ENCODE measurements at regions not wholly inside any gene's neighbourhood (a gene's known extent, or its start where the extent isn't known, plus 50 kb on each side); places are given as distances from the start of the nearest gene placed in this dataset.

GRCh38 chr17:53891726-53892125 is 69.0 kb downstream of the KIF2B start:
- POLR2A ChIA-PET: no interaction called here
- no peak for DNase-seq (ENCODE audit: extremely low spot score)
- CTCF ChIA-PET: interaction anchor here (1.3 kb wide), 1 partner anchor 10 kb away, joined by 3 read pairs; no protein-coding TSS in a partner anchor
- TF ChIP-seq CTCF (IDR thresholded peaks at IDR 0.05; ENCODE audit: control extremely low read depth, extremely low read depth, low read depth, missing control alignments): no peak

- ChIA-PET CTCF (interaction anchor here (1.3 kb wide), 1 partner anchor 9 kb away, joined by 3 read pairs; no protein-coding TSS in a partner anchor), POLR2A (no interaction called here)
- TF ChIP-seq CTCF (IDR thresholded peaks at IDR 0.05; ENCODE audit: control extremely low read depth, extremely low read depth, low read depth, missing control alignments): no peak
- no peak for DNase-seq (ENCODE audit: extremely low spot score)
Observed at GRCh38 chr17:53892222-53892621, 69.5 kb downstream of the KIF2B start.

- ChIA-PET CTCF (interaction anchor here (1.0 kb wide), 1 partner anchor 10 kb away, joined by 3 read pairs; no protein-coding TSS in a partner anchor), POLR2A (no interaction called here)
- TF ChIP-seq CTCF (IDR thresholded peaks at IDR 0.05; ENCODE audit: control extremely low read depth, extremely low read depth, low read depth, missing control alignments): no peak
- DNase-seq (ENCODE audit: extremely low spot score): no peak
Observed at GRCh38 chr17:53894591-53894990, 71.9 kb downstream of the KIF2B start.

- CTCF ChIA-PET: no interaction called here
- no peak for DNase-seq (ENCODE audit: extremely low spot score)
- no peak for TF ChIP-seq CTCF (IDR thresholded peaks at IDR 0.05; ENCODE audit: control extremely low read depth, extremely low read depth, low read depth, missing control alignments)
- POLR2A ChIA-PET: no interaction called here
Observed at GRCh38 chr17:53896047-53896446, 73.3 kb downstream of the KIF2B start.

- ChIA-PET CTCF (interaction anchor here (1.1 kb wide), 1 partner anchor 9 kb away, joined by 3 read pairs; no protein-coding TSS in a partner anchor), POLR2A (no interaction called here)
- DNase-seq (ENCODE audit: extremely low spot score): no peak
- no peak for TF ChIP-seq CTCF (IDR thresholded peaks at IDR 0.05; ENCODE audit: control extremely low read depth, extremely low read depth, low read depth, missing control alignments)
Observed at GRCh38 chr17:53900951-53901350, 78.2 kb downstream of the KIF2B start.

- ChIA-PET POLR2A (no interaction called here), CTCF (no interaction called here)
- DNase-seq (ENCODE audit: extremely low spot score): no peak
- TF ChIP-seq CTCF (IDR thresholded peaks at IDR 0.05; ENCODE audit: control extremely low read depth, extremely low read depth, low read depth, missing control alignments): no peak
Observed at GRCh38 chr17:53907435-53907834, 84.7 kb downstream of the KIF2B start.

- DNase-seq (ENCODE audit: extremely low spot score): no peak
- ChIA-PET CTCF (no interaction called here), POLR2A (no interaction called here)
- TF ChIP-seq CTCF (IDR thresholded peaks at IDR 0.05; ENCODE audit: control extremely low read depth, extremely low read depth, low read depth, missing control alignments): no peak
Observed at GRCh38 chr17:53909802-53910201, 87.1 kb downstream of the KIF2B start.

Data from GM10248 (cell line).